Retinal pigment epithelial cell (primary cell): ENCODE measurements at regions not wholly inside any gene's neighbourhood (a gene's known extent, or its start where the extent isn't known, plus 50 kb on each side); places are given as distances from the start of the nearest gene placed in this dataset.

ENCODE experiments used
- DNase-seq: peaks from one replicate; pipeline ENCODE4 v3.0.0-alpha.2; 2010; ENCODE audit warnings: low read depth
- H3K4me3 ChIP-seq: 2 replicates; pipeline ENCODE4 v1.5.1; 2011; ENCODE audit warnings: mild to moderate bottlenecking, low read length, control low read depth, moderate library complexity
- CTCF ChIP-seq: conservative IDR thresholded peaks from 2 replicates; pipeline ENCODE4 v1.5.1; 2011; ENCODE audit warnings: low read depth, low read length, control low read depth, inconsistent platforms

GRCh38 chr2:64284751-64285150, 140.5 kb upstream of the PELI1 start:
- DNase-seq: no peak
- H3K4me3 ChIP-seq: no peak overlapping the region
- no peak for TF ChIP-seq CTCF

- no peak overlapping the region for H3K4me3 ChIP-seq
- no peak for DNase-seq
- TF ChIP-seq CTCF: no peak
Measured at GRCh38 chr2:64287202-64287740, 143.1 kb upstream of the PELI1 start.

GRCh38 chr2:64288321-64289193, 144.3 kb upstream of the PELI1 start:
- H3K4me3 ChIP-seq: no peak overlapping the region
- TF ChIP-seq CTCF: no peak
- no peak for DNase-seq

GRCh38 chr2:64289251-64289650, 145.0 kb upstream of the PELI1 start:
- TF ChIP-seq CTCF: no peak
- DNase-seq: no peak
- no peak overlapping the region for H3K4me3 ChIP-seq

- no peak for TF ChIP-seq CTCF
- H3K4me3 ChIP-seq: no peak overlapping the region
- no peak for DNase-seq
Measured at GRCh38 chr2:64289737-64290136, 145.5 kb upstream of the PELI1 start.

GRCh38 chr2:64291181-64291580, 147.0 kb upstream of the PELI1 start:
- H3K4me3 ChIP-seq: no peak overlapping the region
- no peak for DNase-seq
- TF ChIP-seq CTCF: no peak
